Stimulated activated CD8-positive, alpha-beta memory T cell treated with anti-CD3 and anti-CD28 coated beads, Interleukin-7, amount 100 ng/mL, for 48 hours (primary cell): ENCODE measurements at regions not wholly inside any gene's neighbourhood (a gene's known extent, or its start where the extent isn't known, plus 50 kb on each side); places are given as distances from the start of the nearest gene placed in this dataset.
"Not testable (repeated sequence)": the region's sequence is repeated elsewhere in the genome, so short reads cannot be mapped to it uniquely, and the experiment has no call there.

Experiments used
- DNase-seq, 2 donors: peaks; one replicate each; pipeline ENCODE4 v3.0.0-alpha.2; 2020; ENCODE audit warnings: low read depth in 1 of 2; ENCODE audit errors: extremely low read depth in 1 of 2

- no peak for DNase-seq
Measured at GRCh38 chrX:40852586-40852985, 117.2 kb upstream of the MED14 start.

- no peak for DNase-seq
Measured at GRCh38 chrX:40853004-40853815, 117.9 kb upstream of the MED14 start.

GRCh38 chrX:40853816-40854123 is 118.4 kb upstream of the MED14 start:
- DNase-seq: no peak

GRCh38 chrX:40854242-40854641 is 118.9 kb upstream of the MED14 start:
- DNase-seq: no peak

- DNase-seq: no peak
Measured at GRCh38 chrX:40855411-40855810, 120.1 kb upstream of the MED14 start.

GRCh38 chrX:40855932-40856515 is 120.7 kb upstream of the MED14 start:
- DNase-seq: no peak

GRCh38 chrX:40861952-40862554 is 126.7 kb upstream of the MED14 start:
- DNase-seq: not testable (repeated sequence)

- DNase-seq: not testable (repeated sequence)
Measured at GRCh38 chrX:40863260-40863659, 127.9 kb upstream of the MED14 start.

GRCh38 chrX:40863671-40864070 is 128.3 kb upstream of the MED14 start:
- DNase-seq: no peak

GRCh38 chrX:40864972-40865371 is 129.6 kb upstream of the MED14 start:
- DNase-seq: no peak

GRCh38 chrX:40866893-40867292 is 131.6 kb upstream of the MED14 start:
- DNase-seq: no peak

GRCh38 chrX:40867352-40867751 is 132.0 kb upstream of the MED14 start:
- DNase-seq: no peak

GRCh38 chrX:40868868-40869267 is 133.5 kb upstream of the MED14 start:
- DNase-seq: no peak

GRCh38 chrX:40870982-40871381 is 135.6 kb upstream of the MED14 start:
- DNase-seq: not testable (repeated sequence)

GRCh38 chrX:40871385-40872082 is 136.2 kb upstream of the MED14 start:
- DNase-seq: peak in 1 of 2 donors; percentile 2

- no peak for DNase-seq
Measured at GRCh38 chrX:40872351-40872750, 137.0 kb upstream of the MED14 start.

GRCh38 chrX:40875476-40875875 is 140.1 kb upstream of the MED14 start:
- DNase-seq: no peak

- DNase-seq: no peak
Measured at GRCh38 chrX:40877887-40878286, 142.5 kb upstream of the MED14 start.

- no peak for DNase-seq
Measured at GRCh38 chrX:40878766-40879165, 143.4 kb upstream of the MED14 start.

- not testable (repeated sequence) for DNase-seq
Measured at GRCh38 chrX:40879172-40879571, 143.8 kb upstream of the MED14 start.

GRCh38 chrX:40880712-40881111 is 145.4 kb upstream of the MED14 start:
- no peak for DNase-seq
